Activated naive CD4-positive, alpha-beta T cell treated with anti-CD3 and anti-CD28 coated beads, Interleukin-2, amount 10 ng/mL, durations not matched to agents 7 days and 5 days (primary cell): ENCODE measurements at regions not wholly inside any gene's neighbourhood (a gene's known extent, or its start where the extent isn't known, plus 50 kb on each side); places are given as distances from the start of the nearest gene placed in this dataset.

Experiments used
- CTCF ChIA-PET: fragments of 350-600 bp; sonication (Branson Sonifier 250); formaldehyde crosslinking; loops from one replicate; lab custom pipeline; 2021; ENCODE audit warnings: antibody characterized with exemption; lab: Charles Lee
- DNase-seq: peaks from one replicate; pipeline ENCODE4 v3.0.0-alpha.2; 2020
- H3K27ac Mint-ChIP-seq: one replicate; pipeline ENCODE4 v1.8.0; 2021; ENCODE audit warnings: mild to moderate bottlenecking, moderate library complexity, mixed read lengths
- H3K27me3 Mint-ChIP-seq: one replicate; pipeline ENCODE4 v1.8.0; 2021; ENCODE audit warnings: mild to moderate bottlenecking, mixed read lengths
- H3K36me3 Mint-ChIP-seq: one replicate; pipeline ENCODE4 v1.8.0; 2021; ENCODE audit warnings: mixed read lengths
- H3K4me1 Mint-ChIP-seq: one replicate; pipeline ENCODE4 v1.8.0; 2021; ENCODE audit warnings: mixed read lengths
- H3K4me3 Mint-ChIP-seq: one replicate; pipeline ENCODE4 v1.8.0; 2021; ENCODE audit warnings: mild to moderate bottlenecking, moderate library complexity, mixed read lengths
- H3K9me3 Mint-ChIP-seq: one replicate; pipeline ENCODE4 v1.8.0; 2021; ENCODE audit warnings: mixed read lengths

GRCh38 chr5:2254880-2255750 is 372.4 kb upstream of the IRX4 start:
- CTCF ChIA-PET: interaction anchor here (0.7 kb wide), 1 partner anchor 218 kb away, joined by 3 read pairs; no protein-coding TSS in a partner anchor
- Mint-ChIP-seq H3K9me3 (peaks cover 3% of the 10 kb centered on the region), H3K27me3 (no peaks in the 10 kb centered on the region), H3K4me3 (no peak overlapping the region), H3K36me3 (no peaks in the 10 kb centered on the region), H3K27ac (no peak overlapping the region), H3K4me1 (no peaks in the 10 kb centered on the region)
- no peak for DNase-seq

GRCh38 chr5:2254406-2254805 is 371.7 kb upstream of the IRX4 start:
- no peak overlapping the region for H3K27ac Mint-ChIP-seq
- H3K4me3 Mint-ChIP-seq: no peak overlapping the region
- no peaks in the 10 kb centered on the region for H3K27me3 Mint-ChIP-seq
- CTCF ChIA-PET: no interaction called here
- no peaks in the 10 kb centered on the region for H3K4me1 Mint-ChIP-seq
- H3K9me3 Mint-ChIP-seq: peaks cover 3% of the 10 kb centered on the region
- no peak for DNase-seq
- no peaks in the 10 kb centered on the region for H3K36me3 Mint-ChIP-seq

- no peak for DNase-seq
- Mint-ChIP-seq H3K27ac (no peak overlapping the region), H3K4me3 (no peak overlapping the region), H3K4me1 (no peaks in the 10 kb centered on the region), H3K9me3 (peaks cover 3% of the 10 kb centered on the region), H3K36me3 (no peaks in the 10 kb centered on the region), H3K27me3 (no peaks in the 10 kb centered on the region)
- CTCF ChIA-PET: no interaction called here
These were observed 370.6 kb upstream of the IRX4 start for GRCh38 chr5:2253040-2253975.

GRCh38 chr5:2251751-2252150 is 369.0 kb upstream of the IRX4 start:
- H3K36me3 Mint-ChIP-seq: no peaks in the 10 kb centered on the region
- H3K27ac Mint-ChIP-seq: no peak overlapping the region
- H3K4me3 Mint-ChIP-seq: no peak overlapping the region
- no peak for DNase-seq
- no peaks in the 10 kb centered on the region for H3K4me1 Mint-ChIP-seq
- CTCF ChIA-PET: no interaction called here
- H3K27me3 Mint-ChIP-seq: no peaks in the 10 kb centered on the region
- H3K9me3 Mint-ChIP-seq: peaks cover 3% of the 10 kb centered on the region

- no peak for DNase-seq
- CTCF ChIA-PET: no interaction called here
- H3K9me3 Mint-ChIP-seq: peaks cover 3% of the 10 kb centered on the region
- no peaks in the 10 kb centered on the region for H3K27me3 Mint-ChIP-seq
- no peaks in the 10 kb centered on the region for H3K4me1 Mint-ChIP-seq
- H3K4me3 Mint-ChIP-seq: no peak overlapping the region
- H3K36me3 Mint-ChIP-seq: no peaks in the 10 kb centered on the region
- no peak overlapping the region for H3K27ac Mint-ChIP-seq
These were observed 368.6 kb upstream of the IRX4 start for GRCh38 chr5:2251298-2251697.

GRCh38 chr5:2250365-2250950 is 367.7 kb upstream of the IRX4 start:
- no peaks in the 10 kb centered on the region for H3K36me3 Mint-ChIP-seq
- H3K4me1 Mint-ChIP-seq: no peaks in the 10 kb centered on the region
- H3K27ac Mint-ChIP-seq: no peak overlapping the region
- DNase-seq: no peak
- no peaks in the 10 kb centered on the region for H3K27me3 Mint-ChIP-seq
- no peaks in the 10 kb centered on the region for H3K9me3 Mint-ChIP-seq
- no peak overlapping the region for H3K4me3 Mint-ChIP-seq
- CTCF ChIA-PET: no interaction called here

GRCh38 chr5:2249442-2249841 is 366.7 kb upstream of the IRX4 start:
- H3K9me3 Mint-ChIP-seq: no peaks in the 10 kb centered on the region
- CTCF ChIA-PET: no interaction called here

GRCh38 chr5:2249026-2249425 is 366.3 kb upstream of the IRX4 start:
- Mint-ChIP-seq H3K36me3 (no peaks in the 10 kb centered on the region), H3K4me3 (no peak overlapping the region), H3K4me1 (no peaks in the 10 kb centered on the region), H3K27ac (no peak overlapping the region), H3K27me3 (no peaks in the 10 kb centered on the region), H3K9me3 (no peaks in the 10 kb centered on the region)
- no peak for DNase-seq
- CTCF ChIA-PET: no interaction called here

More at GRCh38 chr5:2249442-2249841, 366.7 kb upstream of the IRX4 start:
- DNase-seq: no peak
- Mint-ChIP-seq H3K27ac (no peak overlapping the region), H3K4me3 (no peak overlapping the region), H3K27me3 (no peaks in the 10 kb centered on the region), H3K4me1 (no peaks in the 10 kb centered on the region), H3K36me3 (no peaks in the 10 kb centered on the region)

GRCh38 chr5:2242539-2242938 is 359.8 kb upstream of the IRX4 start:
- no peak for DNase-seq
- H3K27me3 Mint-ChIP-seq: no peaks in the 10 kb centered on the region
- H3K27ac Mint-ChIP-seq: no peak overlapping the region
- H3K4me3 Mint-ChIP-seq: no peak overlapping the region
- no peaks in the 10 kb centered on the region for H3K4me1 Mint-ChIP-seq
- CTCF ChIA-PET: no interaction called here
- peaks cover 2% of the 10 kb centered on the region for H3K9me3 Mint-ChIP-seq
- no peaks in the 10 kb centered on the region for H3K36me3 Mint-ChIP-seq

GRCh38 chr5:2241842-2242241 is 359.1 kb upstream of the IRX4 start:
- Mint-ChIP-seq H3K9me3 (peaks cover 3% of the 10 kb centered on the region), H3K27ac (no peak overlapping the region), H3K4me1 (no peaks in the 10 kb centered on the region), H3K27me3 (no peaks in the 10 kb centered on the region), H3K4me3 (no peak overlapping the region), H3K36me3 (no peaks in the 10 kb centered on the region)
- DNase-seq: no peak
- CTCF ChIA-PET: no interaction called here

GRCh38 chr5:2240118-2240904 is 357.6 kb upstream of the IRX4 start:
- H3K27ac Mint-ChIP-seq: no peak overlapping the region

GRCh38 chr5:2239201-2239910 is 356.6 kb upstream of the IRX4 start:
- H3K27ac Mint-ChIP-seq: no peak overlapping the region
- CTCF ChIA-PET: no interaction called here
- DNase-seq: no peak
- H3K4me3 Mint-ChIP-seq: no peak overlapping the region
- peaks cover 7% of the 10 kb centered on the region for H3K9me3 Mint-ChIP-seq
- H3K36me3 Mint-ChIP-seq: no peaks in the 10 kb centered on the region
- no peaks in the 10 kb centered on the region for H3K27me3 Mint-ChIP-seq
- no peaks in the 10 kb centered on the region for H3K4me1 Mint-ChIP-seq

More at GRCh38 chr5:2240118-2240904, 357.6 kb upstream of the IRX4 start:
- no peak for DNase-seq
- H3K27me3 Mint-ChIP-seq: no peaks in the 10 kb centered on the region
- H3K36me3 Mint-ChIP-seq: no peaks in the 10 kb centered on the region
- no peak overlapping the region for H3K4me3 Mint-ChIP-seq
- H3K4me1 Mint-ChIP-seq: no peaks in the 10 kb centered on the region
- peaks cover 3% of the 10 kb centered on the region for H3K9me3 Mint-ChIP-seq
- CTCF ChIA-PET: no interaction called here

- H3K36me3 Mint-ChIP-seq: no peaks in the 10 kb centered on the region
These were observed 356.0 kb upstream of the IRX4 start for GRCh38 chr5:2238732-2239131.

More at GRCh38 chr5:2238732-2239131, 356.0 kb upstream of the IRX4 start:
- Mint-ChIP-seq H3K27ac (no peak overlapping the region), H3K4me1 (no peaks in the 10 kb centered on the region), H3K9me3 (peaks cover 8% of the 10 kb centered on the region), H3K4me3 (no peak overlapping the region), H3K27me3 (no peaks in the 10 kb centered on the region)
- DNase-seq: no peak
- CTCF ChIA-PET: no interaction called here
